ENCODE measurements at regions not wholly inside any gene's neighbourhood (a gene's known extent, or its start where the extent isn't known, plus 50 kb on each side); places are given as distances from the start of the nearest gene placed in this dataset.

DNA sequence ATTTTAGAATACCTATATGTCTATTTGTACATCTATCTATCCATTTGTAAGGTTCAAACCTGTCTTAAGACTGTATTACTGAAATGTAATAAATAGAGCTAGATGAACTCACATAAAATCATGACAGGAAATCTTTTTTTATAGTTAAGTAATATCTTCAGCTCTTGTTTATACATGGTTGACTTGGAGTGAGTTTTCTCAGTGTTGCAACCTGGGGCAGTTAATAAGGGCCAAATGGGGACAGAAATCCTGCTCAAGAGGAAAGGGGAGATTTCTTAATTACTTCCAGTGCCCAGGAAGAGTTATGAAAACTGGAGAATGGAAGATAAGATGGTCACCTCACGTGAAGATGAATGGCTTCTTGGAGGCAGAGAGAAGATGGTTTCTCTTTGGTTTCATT, 265.1 kb upstream of the FBXL7 start:
- DNase-seq (ENCODE audit: low spot score): no peak
- Histone ChIP-seq H3K4me3 (no peak overlapping the region), H3K27me3 (no peaks in the 10 kb centered on the region), H3K27ac (no peak overlapping the region), H3K4me1 (no peaks in the 10 kb centered on the region), H3K9me3 (no peaks in the 10 kb centered on the region), H3K36me3 (no peaks in the 10 kb centered on the region)
- no peak for TF ChIP-seq CTCF (IDR thresholded peaks at IDR 0.05)

GRCh38 chr5:15234366-15234765, 265.6 kb upstream of the FBXL7 start:
- no peak for DNase-seq (ENCODE audit: low spot score)
- H3K27me3 ChIP-seq: no peaks in the 10 kb centered on the region

GRCh38 chr5:15233566-15233965, 266.4 kb upstream of the FBXL7 start:
- peak overlapping the region in 1 of 2 donors; percentile 2 for H3K4me3 ChIP-seq
- H3K27me3 ChIP-seq: no peaks in the 10 kb centered on the region
- no peak for DNase-seq (ENCODE audit: low spot score)

More at GRCh38 chr5:15234366-15234765, 265.6 kb upstream of the FBXL7 start:
- Histone ChIP-seq H3K27ac (no peak overlapping the region), H3K4me3 (no peak overlapping the region), H3K4me1 (no peaks in the 10 kb centered on the region), H3K9me3 (no peaks in the 10 kb centered on the region), H3K36me3 (no peaks in the 10 kb centered on the region)
- TF ChIP-seq CTCF (IDR thresholded peaks at IDR 0.05): no peak

DNA sequence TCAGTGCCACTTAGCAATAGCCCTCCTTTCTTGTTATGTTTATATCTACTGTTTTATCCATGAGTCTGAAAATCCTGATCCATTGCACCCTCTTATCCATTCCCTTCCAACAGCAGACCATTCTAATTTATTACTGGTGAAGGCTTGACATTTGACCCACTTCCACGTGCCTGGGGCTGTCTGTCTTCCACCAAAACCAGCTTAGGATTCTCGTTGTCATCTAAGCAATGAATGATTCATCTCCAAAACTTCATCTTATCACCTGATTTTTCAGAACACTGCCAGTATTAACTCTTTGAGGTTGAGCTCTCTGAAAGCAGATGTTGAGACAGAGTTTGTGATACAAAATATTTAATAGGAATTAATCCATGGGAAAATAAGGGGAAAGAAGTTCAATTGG, 277.8 kb upstream of the FBXL7 start:
- no peak overlapping the region for H3K27ac ChIP-seq
- no peak overlapping the region for H3K4me3 ChIP-seq
- H3K36me3 ChIP-seq: no peaks in the 10 kb centered on the region
- no peak for TF ChIP-seq CTCF (IDR thresholded peaks at IDR 0.05)
- DNase-seq (ENCODE audit: low spot score): no peak
- H3K27me3 ChIP-seq: no peaks in the 10 kb centered on the region
- no peaks in the 10 kb centered on the region for H3K9me3 ChIP-seq
- no peaks in the 10 kb centered on the region for H3K4me1 ChIP-seq

More at GRCh38 chr5:15233566-15233965, 266.4 kb upstream of the FBXL7 start:
- H3K36me3 ChIP-seq: no peaks in the 10 kb centered on the region
- H3K4me1 ChIP-seq: no peaks in the 10 kb centered on the region
- no peaks in the 10 kb centered on the region for H3K9me3 ChIP-seq
- H3K27ac ChIP-seq: no peak overlapping the region
- no peak for TF ChIP-seq CTCF (IDR thresholded peaks at IDR 0.05)

GRCh38 chr5:15220642-15221173, 279.3 kb upstream of the FBXL7 start:
- no peaks in the 10 kb centered on the region for H3K36me3 ChIP-seq
- TF ChIP-seq CTCF (IDR thresholded peaks at IDR 0.05): no peak
- H3K4me3 ChIP-seq: no peak overlapping the region
- no peak for DNase-seq (ENCODE audit: low spot score)
- H3K4me1 ChIP-seq: no peaks in the 10 kb centered on the region
- H3K27ac ChIP-seq: no peak overlapping the region
- H3K27me3 ChIP-seq: no peaks in the 10 kb centered on the region
- H3K9me3 ChIP-seq: no peaks in the 10 kb centered on the region

GRCh38 chr5:15215056-15215455, 284.9 kb upstream of the FBXL7 start:
- no peaks in the 10 kb centered on the region for H3K4me1 ChIP-seq
- H3K27me3 ChIP-seq: no peaks in the 10 kb centered on the region
- H3K4me3 ChIP-seq: no peak overlapping the region
- peaks cover 0 to 7% of the 10 kb centered on the region in 2 donors for H3K9me3 ChIP-seq
- no peak for TF ChIP-seq CTCF (IDR thresholded peaks at IDR 0.05)
- no peaks in the 10 kb centered on the region for H3K36me3 ChIP-seq
- no peak for DNase-seq (ENCODE audit: low spot score)
- no peak overlapping the region for H3K27ac ChIP-seq

Measured in right atrium auricular region (tissue), 2 donors.